Neuron (in vitro differentiated cells): ENCODE measurements at regions not wholly inside any gene's neighbourhood (a gene's known extent, or its start where the extent isn't known, plus 50 kb on each side); places are given as distances from the start of the nearest gene placed in this dataset.
"Not testable (repeated sequence)": the region's sequence is repeated elsewhere in the genome, so short reads cannot be mapped to it uniquely, and the experiment has no call there.

Experiments
- H2AFZ ChIP-seq: one replicate; pipeline ENCODE4 v1.6.1; 2013; ENCODE audit warnings: low read depth, mild to moderate bottlenecking, inconsistent platforms, low read length, moderate library complexity
- H3K27me3 ChIP-seq: one replicate; pipeline ENCODE4 v1.6.1; 2013; ENCODE audit warnings: low read length; ENCODE audit not compliant: insufficient read depth
- H3K36me3 ChIP-seq: one replicate; pipeline ENCODE4 v1.6.1; 2013; ENCODE audit warnings: low read length; ENCODE audit not compliant: insufficient read depth
- H3K4me1 ChIP-seq: one replicate; pipeline ENCODE4 v1.6.1; 2013; ENCODE audit warnings: low read length; ENCODE audit not compliant: insufficient read depth
- H3K4me3 ChIP-seq: 2 replicates; pipeline ENCODE4 v1.5.1; 2013; ENCODE audit warnings: mild to moderate bottlenecking, low read length, moderate library complexity
- H3K9me3 ChIP-seq: one replicate; pipeline ENCODE4 v1.6.1; 2013; ENCODE audit warnings: low read length

- no peak overlapping the region for H3K4me3 ChIP-seq
- no peak overlapping the region for H2AFZ ChIP-seq
- H3K27me3 ChIP-seq, result no peaks in the 10 kb centered on the region
- no peaks in the 10 kb centered on the region for H3K36me3 ChIP-seq
- H3K9me3 ChIP-seq, result no peaks in the 10 kb centered on the region
- H3K4me1 ChIP-seq, result no peaks in the 10 kb centered on the region
Measured at GRCh38 chr5:116976767-116977166, 402.1 kb upstream of the SEMA6A start.

- Histone ChIP-seq H3K4me3 (no peak overlapping the region), H3K4me1 (no peaks in the 10 kb centered on the region), H2AFZ (no peak overlapping the region), H3K27me3 (no peaks in the 10 kb centered on the region), H3K9me3 (no peaks in the 10 kb centered on the region), H3K36me3 (no peaks in the 10 kb centered on the region)
Measured at GRCh38 chr5:116971131-116971530, 396.5 kb upstream of the SEMA6A start.

- Histone ChIP-seq H3K4me3 (no peak overlapping the region), H3K9me3 (no peaks in the 10 kb centered on the region), H3K27me3 (no peaks in the 10 kb centered on the region), H2AFZ (no peak overlapping the region), H3K36me3 (no peaks in the 10 kb centered on the region), H3K4me1 (no peaks in the 10 kb centered on the region)
Measured at GRCh38 chr5:116970318-116970717, 395.7 kb upstream of the SEMA6A start.

- no peak overlapping the region for H2AFZ ChIP-seq
- H3K4me3 ChIP-seq, result no peak overlapping the region
- no peaks in the 10 kb centered on the region for H3K27me3 ChIP-seq
- no peaks in the 10 kb centered on the region for H3K36me3 ChIP-seq
- no peaks in the 10 kb centered on the region for H3K9me3 ChIP-seq
- H3K4me1 ChIP-seq, result no peaks in the 10 kb centered on the region
Measured at GRCh38 chr5:116964438-116964837, 389.8 kb upstream of the SEMA6A start.

- no peak overlapping the region for H3K4me3 ChIP-seq
- H3K4me1 ChIP-seq, result no peaks in the 10 kb centered on the region
- H3K27me3 ChIP-seq, result no peaks in the 10 kb centered on the region
- H2AFZ ChIP-seq, result no peak overlapping the region
- H3K9me3 ChIP-seq, result no peaks in the 10 kb centered on the region
- no peaks in the 10 kb centered on the region for H3K36me3 ChIP-seq
Measured at GRCh38 chr5:116961021-116961420, 386.4 kb upstream of the SEMA6A start.

- no peaks in the 10 kb centered on the region for H3K4me1 ChIP-seq
- H2AFZ ChIP-seq, result no peak overlapping the region
- H3K9me3 ChIP-seq, result no peaks in the 10 kb centered on the region
- no peak overlapping the region for H3K4me3 ChIP-seq
- no peaks in the 10 kb centered on the region for H3K27me3 ChIP-seq
- no peaks in the 10 kb centered on the region for H3K36me3 ChIP-seq
Measured at GRCh38 chr5:116959843-116960242, 385.2 kb upstream of the SEMA6A start.

- Histone ChIP-seq H2AFZ (peak overlapping the region; percentile 91), H3K9me3 (no peaks in the 10 kb centered on the region), H3K36me3 (no peaks in the 10 kb centered on the region), H3K4me3 (peak overlapping the region; percentile 45), H3K4me1 (peaks cover 24% of the 10 kb centered on the region), H3K27me3 (no peaks in the 10 kb centered on the region)
Measured at GRCh38 chr5:116953251-116953930, 378.8 kb upstream of the SEMA6A start.

GRCh38 chr5:116951219-116951618 lies 376.6 kb upstream of the SEMA6A start:
- H3K36me3 ChIP-seq, result no peaks in the 10 kb centered on the region
- H3K27me3 ChIP-seq, result no peaks in the 10 kb centered on the region
- H3K9me3 ChIP-seq, result peaks cover 3% of the 10 kb centered on the region

GRCh38 chr5:116947691-116948528 lies 373.3 kb upstream of the SEMA6A start:
- Histone ChIP-seq H3K4me3 (no peak overlapping the region), H3K36me3 (no peaks in the 10 kb centered on the region), H3K9me3 (peaks cover 3% of the 10 kb centered on the region), H3K27me3 (no peaks in the 10 kb centered on the region), H3K4me1 (peaks cover 12% of the 10 kb centered on the region), H2AFZ (no peak overlapping the region)

More at GRCh38 chr5:116951219-116951618, 376.6 kb upstream of the SEMA6A start:
- no peak overlapping the region for H3K4me3 ChIP-seq
- H2AFZ ChIP-seq, result no peak overlapping the region
- peaks cover 24% of the 10 kb centered on the region for H3K4me1 ChIP-seq

- H3K27me3 ChIP-seq, H2AFZ ChIP-seq, H3K9me3 ChIP-seq, H3K36me3 ChIP-seq, H3K4me1 ChIP-seq, H3K4me3 ChIP-seq: not testable (repeated sequence)
Measured at GRCh38 chr5:116945613-116946382, 371.2 kb upstream of the SEMA6A start.

- H2AFZ ChIP-seq, result no peak overlapping the region
- peaks cover 3% of the 10 kb centered on the region for H3K9me3 ChIP-seq
- H3K27me3 ChIP-seq, result no peaks in the 10 kb centered on the region
- peaks cover 11% of the 10 kb centered on the region for H3K4me1 ChIP-seq
- H3K4me3 ChIP-seq, result no peak overlapping the region
- no peaks in the 10 kb centered on the region for H3K36me3 ChIP-seq
Measured at GRCh38 chr5:116944183-116944582, 369.6 kb upstream of the SEMA6A start.

- H3K36me3 ChIP-seq, result no peaks in the 10 kb centered on the region
- no peak overlapping the region for H3K4me3 ChIP-seq
- peaks cover 3% of the 10 kb centered on the region for H3K9me3 ChIP-seq
- H3K4me1 ChIP-seq, result peaks cover 22% of the 10 kb centered on the region
- H3K27me3 ChIP-seq, result no peaks in the 10 kb centered on the region
- H2AFZ ChIP-seq, result no peak overlapping the region
Measured at GRCh38 chr5:116942622-116943021, 368.0 kb upstream of the SEMA6A start.

GRCh38 chr5:116939641-116940040 lies 365.0 kb upstream of the SEMA6A start:
- Histone ChIP-seq H2AFZ (no peak overlapping the region), H3K4me3 (no peak overlapping the region), H3K4me1 (peaks cover 22% of the 10 kb centered on the region), H3K9me3 (no peaks in the 10 kb centered on the region), H3K36me3 (no peaks in the 10 kb centered on the region), H3K27me3 (no peaks in the 10 kb centered on the region)
